Neuronal stem cell (in vitro differentiated cells): ENCODE measurements at regions not wholly inside any gene's neighbourhood (a gene's known extent, or its start where the extent isn't known, plus 50 kb on each side); places are given as distances from the start of the nearest gene placed in this dataset.

Experiments used
- DNase-seq: peaks from one replicate; pipeline ENCODE4 v3.0.0-alpha.2; 2013; ENCODE audit warnings: low spot score
- H2AFZ ChIP-seq: one replicate; pipeline ENCODE4 v1.6.1; 2013; ENCODE audit warnings: mild to moderate bottlenecking, low read length, inconsistent platforms
- H2AK5ac ChIP-seq: 2 replicates; pipeline ENCODE4 v1.6.1; 2013; ENCODE audit warnings: low read depth, mild to moderate bottlenecking, inconsistent platforms, low read length, moderate library complexity, mixed read lengths
- H2BK120ac ChIP-seq: 2 replicates; pipeline ENCODE4 v1.6.1; 2013; ENCODE audit warnings: low read depth, mild to moderate bottlenecking, inconsistent platforms, low read length, moderate library complexity, mixed read lengths
- H2BK12ac ChIP-seq: one replicate; pipeline ENCODE4 v1.6.1; 2013; ENCODE audit warnings: low read length, inconsistent platforms
- H2BK15ac ChIP-seq: 2 replicates; pipeline ENCODE4 v1.6.1; 2013; ENCODE audit warnings: mild to moderate bottlenecking, low read length, inconsistent platforms, mixed read lengths
- H2BK5ac ChIP-seq: one replicate; pipeline ENCODE4 v1.6.1; 2013; ENCODE audit warnings: inconsistent platforms, mild to moderate bottlenecking, low read length, moderate library complexity
- H3K14ac ChIP-seq: one replicate; pipeline ENCODE4 v1.6.1; 2013; ENCODE audit warnings: low read length, inconsistent platforms
- H3K18ac ChIP-seq: 2 replicates; pipeline ENCODE4 v1.6.1; 2013; ENCODE audit warnings: low read length, inconsistent platforms
- H3K23ac ChIP-seq: 2 replicates; pipeline ENCODE4 v1.6.1; 2013; ENCODE audit warnings: low read depth, mild to moderate bottlenecking, mixed read lengths, low read length, inconsistent platforms; ENCODE audit not compliant: poor library complexity
- H3K27ac ChIP-seq: replicated peaks from 3 replicates; pipeline ENCODE4 v1.5.1; 2013; ENCODE audit warnings: low read length, inconsistent platforms
- H3K27me3 ChIP-seq, 3 experiments: 2 replicates each; pipeline ENCODE4 v1.6.1; 2013; ENCODE audit warnings: low read length in 3 of 3, mild to moderate bottlenecking in 2 of 3, inconsistent platforms in 1 of 3, low read depth in 1 of 3, mixed read lengths in 1 of 3, moderate library complexity in 1 of 3; ENCODE audit not compliant: control insufficient read depth in 3 of 3, insufficient read depth in 3 of 3
- H3K36me3 ChIP-seq, 2 donors: replicated peaks in 1 of 2; 2 replicates each; pipeline ENCODE4 v1.6.1; 2013; ENCODE audit warnings: low read length in 2 of 2; ENCODE audit not compliant: control insufficient read depth in 2 of 2, insufficient read depth in 2 of 2
- H3K4ac ChIP-seq: 2 replicates; pipeline ENCODE4 v1.6.1; 2013; ENCODE audit warnings: inconsistent platforms, mild to moderate bottlenecking, low read length, moderate library complexity
- H3K4me1 ChIP-seq, 2 donors: 1 replicate in 1 of 2; 2 replicates in 1 of 2; pipeline ENCODE4 v1.6.1; 2013; ENCODE audit warnings: low read length in 2 of 2, low read depth in 1 of 2; ENCODE audit not compliant: control insufficient read depth in 2 of 2, insufficient read depth in 1 of 2
- H3K4me2 ChIP-seq: one replicate; pipeline ENCODE4 v1.6.1; 2013; ENCODE audit warnings: mild to moderate bottlenecking, low read length, inconsistent platforms; ENCODE audit not compliant: insufficient read depth, poor library complexity, severe bottlenecking
- H3K4me3 ChIP-seq, 2 donors: 2 replicates each; pipeline ENCODE4 v1.5.1; 2013; ENCODE audit warnings: low read length in 2 of 2, mild to moderate bottlenecking in 2 of 2, inconsistent platforms in 1 of 2, moderate library complexity in 1 of 2
- H3K79me1 ChIP-seq: one replicate; pipeline ENCODE4 v1.6.1; 2013; ENCODE audit warnings: low read depth, mild to moderate bottlenecking, inconsistent platforms, low read length, moderate library complexity
- H3K9ac ChIP-seq: one replicate; pipeline ENCODE4 v1.6.1; 2013; ENCODE audit warnings: mild to moderate bottlenecking, low read depth, low read length, inconsistent platforms; ENCODE audit not compliant: poor library complexity
- H3K9me3 ChIP-seq, 2 donors: replicated peaks in 1 of 2; 2 replicates each; pipeline versions ENCODE3 to v1.6.1; 2013; ENCODE audit warnings: low read length in 2 of 2, mild to moderate bottlenecking in 2 of 2, inconsistent platforms in 1 of 2, low read depth in 1 of 2, mixed read lengths in 1 of 2, moderate library complexity in 1 of 2; ENCODE audit not compliant: control insufficient read depth in 2 of 2, insufficient read depth in 1 of 2
- H4K8ac ChIP-seq: one replicate; pipeline ENCODE4 v1.6.1; 2013; ENCODE audit warnings: low read depth, mild to moderate bottlenecking, inconsistent platforms, low read length, moderate library complexity
- H4K91ac ChIP-seq: one replicate; pipeline ENCODE4 v1.6.1; 2013; ENCODE audit warnings: low read length, low read depth, mild to moderate bottlenecking, inconsistent platforms; ENCODE audit not compliant: poor library complexity
- WGBS, 2 donors: extraction: QIAGEN DNeasy Blood & Tissue Kit; methylation state at CpG; one replicate each; pipeline ENCODE4 v1.1.7; 2013; ENCODE audit warnings: missing lambda C conversion rate in 2 of 2, mixed read lengths in 1 of 2; ENCODE audit not compliant: insufficient read length in 2 of 2, insufficient replicate concordance in 1 of 2; ENCODE audit errors: extremely low coverage in 2 of 2; 5-methylcytosine and 5-hydroxymethylcytosine counted together

- no peaks in the 10 kb centered on the region for H3K36me3 ChIP-seq
- no peak overlapping the region for H2BK15ac ChIP-seq
- H3K9ac ChIP-seq: no peak overlapping the region
- no peak overlapping the region for H2AFZ ChIP-seq
- H3K9me3 ChIP-seq: peaks cover 0 to 3% of the 10 kb centered on the region in 2 donors
- no peak overlapping the region for H2BK120ac ChIP-seq
- H3K18ac ChIP-seq: no peak overlapping the region
- no CpG with 5 or more reads among the region's 2 CpGs for WGBS, 2 donors
- no peak overlapping the region for H3K4me2 ChIP-seq
- H4K8ac ChIP-seq: no peak overlapping the region
- H4K91ac ChIP-seq: no peak overlapping the region
- H2AK5ac ChIP-seq: no peak overlapping the region
- H3K4me1 ChIP-seq: no peaks in the 10 kb centered on the region
- H3K23ac ChIP-seq: peak overlapping the region; percentile 43
- H2BK12ac ChIP-seq: no peak overlapping the region
- H3K4ac ChIP-seq: no peak overlapping the region
- H3K27ac ChIP-seq: no peak overlapping the region
- H3K14ac ChIP-seq: no peak overlapping the region
- peaks cover 2% of the 10 kb centered on the region for H3K79me1 ChIP-seq
- H3K27me3 ChIP-seq: peaks cover 0 to 1% (median 0%) of the 10 kb centered on the region in 3 experiments
- peak overlapping the region in 1 of 2 donors; percentile 50 for H3K4me3 ChIP-seq
- no peak for DNase-seq
- no peak overlapping the region for H2BK5ac ChIP-seq
Observed at GRCh38 chr1:30452170-30452569, 271.2 kb downstream of the MATN1 start.

- H2AFZ ChIP-seq: no peak overlapping the region
- H2BK5ac ChIP-seq: no peak overlapping the region
- no peaks in the 10 kb centered on the region for H3K36me3 ChIP-seq
- H3K79me1 ChIP-seq: peaks cover 2% of the 10 kb centered on the region
- no CpG with 5 or more reads among the region's 14 CpGs for WGBS, 2 donors
- peaks cover 0 to 3% of the 10 kb centered on the region in 2 donors for H3K9me3 ChIP-seq
- H3K4ac ChIP-seq: no peak overlapping the region
- H3K4me1 ChIP-seq: peaks cover 0 to 2% of the 10 kb centered on the region in 2 donors
- H3K27ac ChIP-seq: no peak overlapping the region
- no peak overlapping the region for H3K9ac ChIP-seq
- peaks cover 0 to 1% (median 0%) of the 10 kb centered on the region in 3 experiments for H3K27me3 ChIP-seq
- H3K4me3 ChIP-seq: no peak overlapping the region
- no peak overlapping the region for H3K14ac ChIP-seq
- H3K18ac ChIP-seq: no peak overlapping the region
- H3K4me2 ChIP-seq: no peak overlapping the region
- H2BK12ac ChIP-seq: no peak overlapping the region
- H4K8ac ChIP-seq: no peak overlapping the region
- H3K23ac ChIP-seq: peak overlapping the region; percentile 43
- H2BK120ac ChIP-seq: no peak overlapping the region
- no peak overlapping the region for H4K91ac ChIP-seq
- H2BK15ac ChIP-seq: no peak overlapping the region
- DNase-seq: no peak
- no peak overlapping the region for H2AK5ac ChIP-seq
Observed at GRCh38 chr1:30451532-30452125, 271.8 kb downstream of the MATN1 start.

- H3K9me3 ChIP-seq: peaks cover 0 to 3% of the 10 kb centered on the region in 2 donors
- no peak overlapping the region for H3K4me2 ChIP-seq
- no peak overlapping the region for H2AK5ac ChIP-seq
- peak overlapping the region; percentile 15 for H3K9ac ChIP-seq
- no CpG with 5 or more reads among the region's 5 CpGs for WGBS, 2 donors
- no peak overlapping the region for H3K23ac ChIP-seq
- H3K4ac ChIP-seq: no peak overlapping the region
- H3K4me1 ChIP-seq: peaks cover 0 to 2% of the 10 kb centered on the region in 2 donors
- no peak overlapping the region for H3K4me3 ChIP-seq
- no peak overlapping the region for H2BK12ac ChIP-seq
- H3K14ac ChIP-seq: no peak overlapping the region
- peaks cover 0 to 1% (median 0%) of the 10 kb centered on the region in 3 experiments for H3K27me3 ChIP-seq
- H2BK5ac ChIP-seq: no peak overlapping the region
- peak overlapping the region; percentile 21 for H4K8ac ChIP-seq
- no peak overlapping the region for H2BK15ac ChIP-seq
- H3K79me1 ChIP-seq: peaks cover 2% of the 10 kb centered on the region
- H3K27ac ChIP-seq: no peak overlapping the region
- no peak for DNase-seq
- no peak overlapping the region for H4K91ac ChIP-seq
- no peak overlapping the region for H2AFZ ChIP-seq
- H2BK120ac ChIP-seq: no peak overlapping the region
- H3K18ac ChIP-seq: no peak overlapping the region
- no peaks in the 10 kb centered on the region for H3K36me3 ChIP-seq
Observed at GRCh38 chr1:30450818-30451233, 272.6 kb downstream of the MATN1 start.

- Histone ChIP-seq H4K91ac (no peak overlapping the region), H2BK15ac (no peak overlapping the region), H2BK5ac (no peak overlapping the region), H3K4me3 (no peak overlapping the region), H3K4ac (no peak overlapping the region), H3K18ac (peak overlapping the region; percentile 69), H3K9ac (no peak overlapping the region), H3K27ac (no peak overlapping the region), H3K9me3 (peaks cover 0 to 3% of the 10 kb centered on the region in 2 donors), H4K8ac (peak overlapping the region; percentile 21), H2AK5ac (peak overlapping the region; percentile 33), H3K4me2 (no peak overlapping the region), H3K79me1 (peaks cover 2% of the 10 kb centered on the region), H3K36me3 (no peaks in the 10 kb centered on the region), H3K23ac (peak overlapping the region; percentile 70), H2BK120ac (no peak overlapping the region), H3K14ac (no peak overlapping the region), H2BK12ac (no peak overlapping the region), H3K27me3 (peaks cover 0 to 1% (median 0%) of the 10 kb centered on the region in 3 experiments), H3K4me1 (peaks cover 0 to 2% of the 10 kb centered on the region in 2 donors), H2AFZ (no peak overlapping the region)
- no CpG with 5 or more reads among the region's 7 CpGs for WGBS, 2 donors
- no peak for DNase-seq
Observed at GRCh38 chr1:30450148-30450817, 273.1 kb downstream of the MATN1 start.
